K562 (cell line): ENCODE measurements at regions not wholly inside any gene's neighbourhood (a gene's known extent, or its start where the extent isn't known, plus 50 kb on each side); places are given as distances from the start of the nearest gene placed in this dataset.

Experiments used
- ATAC-seq: fragments of 200-7000 bp; cut with Tn5 transposase; 3 replicates; pipeline ENCODE4 v1.9.1; 2020; ENCODE audit warnings: moderate library complexity
- BruUV-seq: library from RNA; stranded (reverse); fragments of 400-500 nt; replicated peaks from 2 replicates; lab custom pipeline; 2021; lab: Mats Ljungman, UMichigan
- CTCF ChIA-PET: fragments of 300-600 bp; formaldehyde crosslinking; extraction: SDS; loops from one replicate; lab custom pipeline; 2021; ENCODE audit warnings: low intra/inter-chr PET ratio; lab: Yijun Ruan, JAX
- POLR2A ChIA-PET: fragments of 300-600, 350-650 bp; sonication (Branson Sonifier 250); formaldehyde crosslinking; extraction: SDS; loops from one replicate; lab custom pipeline; 2021; ENCODE audit warnings: antibody characterized with exemption, inconsistent platforms; lab: Yijun Ruan, JAX
- DNase-seq, 4 experiments: peaks; one replicate each; pipeline versions ENCODE4 v3.0.0 to v3.0.0-alpha.2; 2011 to 2018; ENCODE audit warnings: low spot score in 3 of 4, mixed read lengths in 3 of 4; ENCODE audit errors: extremely low read depth in 1 of 4
- FAIRE-seq: peaks from 2 replicates; lab custom pipeline; 2011; peaks lifted over from hg19 to GRCh38; lab: Jason Lieb, UNC
- H2AFZ ChIP-seq: 2 replicates; pipeline ENCODE4 v1.6.0; 2011; ENCODE audit warnings: low read depth, low read length, control low read depth, inconsistent platforms
- H3K27ac ChIP-seq: fragments of 200-600 bp; 3 replicates; pipeline ENCODE4 v1.8.0; 2011; ENCODE audit warnings: low read depth, mild to moderate bottlenecking, control low read depth, inconsistent platforms, low read length, moderate library complexity, mixed read lengths; ENCODE audit errors: extremely low read depth
- H3K27me3 ChIP-seq, 2 experiments: fragments of 300-600 bp in 1 of 2; 2 replicates in 1 of 2; 3 replicates in 1 of 2; pipeline versions ENCODE4 v1.6.0 to v1.8.0; 2011; ENCODE audit warnings: inconsistent platforms in 2 of 2, low read length in 2 of 2, mild to moderate bottlenecking in 1 of 2, mixed read lengths in 1 of 2, moderate library complexity in 1 of 2; ENCODE audit not compliant: control insufficient read depth in 2 of 2, insufficient read depth in 2 of 2
- H3K36me3 ChIP-seq: fragments of 300-600 bp; 3 replicates; pipeline ENCODE4 v1.8.0; 2011; ENCODE audit warnings: mild to moderate bottlenecking, low read length, inconsistent platforms; ENCODE audit not compliant: control insufficient read depth, insufficient read depth
- H3K4me1 ChIP-seq, 2 experiments: fragments of 200-600 bp in 1 of 2; replicated peaks in 1 of 2; 2 replicates in 1 of 2; 3 replicates in 1 of 2; pipeline versions ENCODE4 v1.5.1 to v1.8.0; 2011; ENCODE audit warnings: inconsistent platforms in 2 of 2, low read length in 2 of 2, mild to moderate bottlenecking in 1 of 2, mixed read lengths in 1 of 2, moderate library complexity in 1 of 2; ENCODE audit not compliant: control insufficient read depth in 2 of 2, insufficient read depth in 2 of 2
- H3K4me2 ChIP-seq: 2 replicates; pipeline ENCODE4 v1.6.1; 2011; ENCODE audit warnings: low read length, control low read depth, inconsistent platforms, mixed read lengths; ENCODE audit not compliant: insufficient read depth
- H3K4me3 ChIP-seq: fragments of 200-600 bp; sonication (generic), shearing (Covaris generic); 2 replicates; pipeline ENCODE4 v1.5.1; 2016; ENCODE audit warnings: control low read depth, inconsistent platforms
- H3K79me2 ChIP-seq: fragments of 200-600 bp; 3 replicates; pipeline ENCODE4 v1.8.0; 2011; ENCODE audit warnings: low read length, inconsistent platforms; ENCODE audit not compliant: control insufficient read depth, insufficient read depth
- H3K9ac ChIP-seq, 2 experiments: 2 replicates each; pipeline versions ENCODE4 v1.6.0 to v1.6.1; 2011; ENCODE audit warnings: low read depth in 2 of 2, low read length in 2 of 2, control low read depth in 1 of 2, inconsistent platforms in 1 of 2, mild to moderate bottlenecking in 1 of 2, mixed read lengths in 1 of 2; ENCODE audit not compliant: insufficient read depth in 1 of 2
- H3K9me1 ChIP-seq: one replicate; pipeline ENCODE4 v1.6.0; 2011; ENCODE audit warnings: inconsistent platforms, mild to moderate bottlenecking, low read length, moderate library complexity; ENCODE audit not compliant: control insufficient read depth, insufficient read depth
- H3K9me3 ChIP-seq: replicated peaks from 2 replicates; pipeline ENCODE4 v1.5.1; 2011; ENCODE audit warnings: low read depth, low read length, inconsistent platforms; ENCODE audit not compliant: control insufficient read depth, insufficient read depth
- H4K20me1 ChIP-seq: replicated peaks from 2 replicates; pipeline ENCODE4 v1.6.1; 2011; ENCODE audit warnings: low read length, inconsistent platforms, mixed read lengths; ENCODE audit not compliant: control insufficient read depth, insufficient read depth
- ATF1 ChIP-seq, 2 experiments: fragments of 450-650 bp in 1 of 2; IDR thresholded peaks; 2 replicates each; pipeline ENCODE4 v1.6.1; 2016; ENCODE audit warnings: missing compliant biosample characterization in 1 of 2, missing genetic modification characterization in 1 of 2
- C11orf30 ChIP-seq: fragments of 450-650 bp; IDR thresholded peaks from 2 replicates; pipeline ENCODE4 v1.6.1; 2016; ENCODE audit warnings: low read depth, mild to moderate bottlenecking
- CTBP1 ChIP-seq: fragments of 450-650 bp; IDR thresholded peaks from 2 replicates; pipeline ENCODE4 v1.6.1; 2016; ENCODE audit warnings: borderline replicate concordance
- HMBOX1 ChIP-seq: sonication (generic); IDR thresholded peaks from 2 replicates; pipeline ENCODE4 v1.6.1; 2016
- NR0B1 ChIP-seq: fragments of 450-650 bp; IDR thresholded peaks from one replicate; pipeline ENCODE4 v1.6.1; 2018; ENCODE audit warnings: mild to moderate bottlenecking, moderate library complexity; ENCODE audit not compliant: partially characterized antibody
- POU5F1 ChIP-seq: fragments of 150-350 bp; IDR thresholded peaks from 2 replicates; pipeline ENCODE4 v1.6.1; 2014; ENCODE audit warnings: borderline replicate concordance, low read length, low read depth, mild to moderate bottlenecking; ENCODE audit not compliant: partially characterized antibody
- SFPQ ChIP-seq: fragments of 200-400 bp; formaldehyde crosslinking; IDR thresholded peaks from 2 replicates; pipeline ENCODE4 v1.6.1; 2017; ENCODE audit warnings: mild to moderate bottlenecking, low read depth, low read length, moderate library complexity
- SRF ChIP-seq, 2 experiments: fragments of 250-450, 450-650 bp in 1 of 2; sonication (Bioruptor Pico) in 1 of 2; sonication (generic) in 1 of 2; formaldehyde crosslinking; IDR thresholded peaks; 2 replicates each; pipeline versions ENCODE4 v1.5.0 to v1.5.1; 2020 to 2022; ENCODE audit warnings: mild to moderate bottlenecking in 1 of 2, missing genetic modification reagents in 1 of 2
- TEAD2 ChIP-seq: fragments of 450-650 bp; IDR thresholded peaks from 2 replicates; pipeline ENCODE4 v1.6.1; 2016; ENCODE audit warnings: missing genetic modification characterization, control low read depth, missing compliant biosample characterization
- ZFX ChIP-seq: sonication (generic); formaldehyde crosslinking; IDR thresholded peaks from 2 replicates; pipeline ENCODE4 v1.8.0; 2022; ENCODE audit warnings: mild to moderate bottlenecking, missing genetic modification reagents, moderate library complexity
- ZNF165 ChIP-seq: fragments of 250-450 bp; sonication (Bioruptor Pico); IDR thresholded peaks from 2 replicates; pipeline ENCODE4 v1.4.0; 2020; ENCODE audit warnings: borderline replicate concordance
- ZNF707 ChIP-seq: fragments of 250-450 bp; sonication (Bioruptor Pico); conservative IDR thresholded peaks from 2 replicates; pipeline ENCODE4 v1.8.0; 2022; ENCODE audit warnings: inconsistent platforms, mild to moderate bottlenecking, moderate library complexity
- WGBS: fragments of 100-300 bp; shearing (Covaris generic); methylation state at CpG from one replicate; pipeline ENCODE4 v1.1.6; 2016; ENCODE audit warnings: low coverage, mixed read lengths; ENCODE audit not compliant: insufficient coverage; ENCODE audit errors: missing lambda C conversion rate; 5-methylcytosine and 5-hydroxymethylcytosine counted together
- in situ Hi-C: fragments of 300-500 bp; cut with MboI; formaldehyde crosslinking; loops from 4 replicates; pipeline ENCODE4 v1.15.0; 2018; ENCODE audit warnings: inconsistent platforms, mixed read lengths
- intact Hi-C: fragments of 100-400 bp; cut with micrococcal nuclease; formaldehyde crosslinking; loops from 2 replicates; pipeline ENCODE4 v1.14.2; 2022

GRCh38 chr9:108080285-108080684 lies 590.7 kb upstream of the KLF4 start:
- H3K9me1 ChIP-seq = no peaks in the 10 kb centered on the region
- no peak overlapping the region for H3K4me2 ChIP-seq
- no peak for ATAC-seq
- H3K4me3 ChIP-seq = no peak overlapping the region
- peak; percentile 72 for FAIRE-seq
- no peaks in the 10 kb centered on the region for H3K79me2 ChIP-seq
- POLR2A ChIA-PET = no interaction called here
- BruUV-seq = no TSS peak
- no peak overlapping the region for H3K27ac ChIP-seq
- in situ Hi-C loops (no loop called here), intact Hi-C loops (no loop called here)
- TF ChIP-seq ZNF707 (CRISPR knock-in tag) = no peak
- TF ChIP-seq SFPQ = no peak
- TF ChIP-seq POU5F1 = no peak
- no peak for TF ChIP-seq CTBP1
- no peak for TF ChIP-seq ZFX (CRISPR knock-in tag)
- no peak for TF ChIP-seq ATF1 (CRISPR knock-in tag; IDR thresholded peaks at IDR 0.05)
- TF ChIP-seq ATF1 (tag; IDR thresholded peaks at IDR 0.05) = no peak
- no peak for TF ChIP-seq SRF (CRISPR knock-in tag; IDR thresholded peaks at IDR 0.05)
- no peak for TF ChIP-seq NR0B1
- no peak for TF ChIP-seq TEAD2
- no peak for TF ChIP-seq C11orf30
- TF ChIP-seq ZNF165 (CRISPR knock-in tag) = no peak
- TF ChIP-seq HMBOX1 = no peak
- H3K9me3 ChIP-seq = no peaks in the 10 kb centered on the region
- H3K36me3 ChIP-seq = no peaks in the 10 kb centered on the region
- no peaks in the 10 kb centered on the region for H3K4me1 ChIP-seq
- H3K9ac ChIP-seq = no peak overlapping the region
- no peaks in the 10 kb centered on the region for H4K20me1 ChIP-seq
- CTCF ChIA-PET = no interaction called here
- H3K27me3 ChIP-seq = no peaks in the 10 kb centered on the region
- DNase-seq = no peak
- 43% methylated on average over 3 of the region's 3 CpGs for WGBS
- H2AFZ ChIP-seq = no peak overlapping the region
